Thyroid gland (tissue), 4 donors: ENCODE measurements at regions not wholly inside any gene's neighbourhood (a gene's known extent, or its start where the extent isn't known, plus 50 kb on each side); places are given as distances from the start of the nearest gene placed in this dataset.

Experiments used
- DNase-seq, 2 donors: peaks; one replicate each; pipeline ENCODE4 v3.0.0-alpha.2; 2019
- H3K27ac ChIP-seq, 3 donors: fragments of 200-600 bp; sonication (generic); 1 replicate in 2 of 3; 2 replicates in 1 of 3; pipeline ENCODE4 v1.5.1; 2016 to 2019; ENCODE audit warnings: mild to moderate bottlenecking in 1 of 3, moderate library complexity in 1 of 3
- H3K27me3 ChIP-seq: fragments of 200-600 bp; sonication (generic); one replicate; pipeline ENCODE4 v1.5.1; 2019
- H3K36me3 ChIP-seq, 2 donors: fragments of 200-600 bp; sonication (generic); one replicate each; pipeline ENCODE4 v1.5.1; 2016 to 2019
- H3K4me1 ChIP-seq, 2 donors: fragments of 200-600 bp; sonication (generic); one replicate each; pipeline ENCODE4 v1.5.1; 2017 to 2019
- H3K4me3 ChIP-seq, 3 donors: fragments of 200-600 bp; sonication (generic); replicated peaks in 1 of 3; 1 replicate in 2 of 3; 2 replicates in 1 of 3; pipeline ENCODE4 v1.5.1; 2016; ENCODE audit warnings: mild to moderate bottlenecking in 1 of 3
- H3K9me3 ChIP-seq: fragments of 200-600 bp; sonication (generic); one replicate; pipeline ENCODE4 v1.5.1; 2017
- CTCF ChIP-seq, 6 experiments: fragments of 200-600 bp in 3 of 6; fragments of 450-650 bp in 3 of 6; sonication (generic) in 3 of 6; IDR thresholded peaks; one replicate each; pipeline ENCODE4 v1.5.1; 2016 to 2019; ENCODE audit warnings: antibody characterized with exemption in 6 of 6, mild to moderate bottlenecking in 2 of 6, inconsistent platforms in 1 of 6, moderate library complexity in 1 of 6
- POLR2A ChIP-seq, 2 donors: fragments of 450-650 bp; IDR thresholded peaks; one replicate each; pipeline ENCODE4 v1.6.1; 2017; ENCODE audit warnings: antibody characterized with exemption in 2 of 2, mild to moderate bottlenecking in 2 of 2, moderate library complexity in 1 of 2
- WGBS, 2 donors: methylation state at CpG; one replicate each; pipeline ENCODE4 v1.1.5; 2017; 5-methylcytosine and 5-hydroxymethylcytosine counted together
- intact Hi-C: fragments of 100-400 bp; cut with DNase I; formaldehyde crosslinking; loops from one replicate; pipeline ENCODE4 v1.15.1; 2023

GRCh38 chr18:39365836-39366485, 1800.4 kb upstream of the CELF4 start:
- Histone ChIP-seq H3K9me3 (no peaks in the 10 kb centered on the region), H3K27ac (no peak overlapping the region), H3K27me3 (no peaks in the 10 kb centered on the region), H3K4me1 (no peaks in the 10 kb centered on the region), H3K4me3 (no peak overlapping the region), H3K36me3 (no peaks in the 10 kb centered on the region)
- intact Hi-C loops, result no loop called here
- DNase-seq, result no peak
- WGBS, 2 donors, result 69 to 79% methylated on average over 3 of the region's 3 CpGs
- TF ChIP-seq CTCF (IDR thresholded peaks at IDR 0.05) (no peak), POLR2A (IDR thresholded peaks at IDR 0.05) (no peak)

GRCh38 chr18:39360072-39360471, 1794.5 kb upstream of the CELF4 start:
- no peak overlapping the region for H3K4me3 ChIP-seq
- no peak overlapping the region for H3K27ac ChIP-seq
- H3K36me3 ChIP-seq, result no peaks in the 10 kb centered on the region
- H3K27me3 ChIP-seq, result no peaks in the 10 kb centered on the region
- H3K4me1 ChIP-seq, result no peaks in the 10 kb centered on the region
- H3K9me3 ChIP-seq, result no peaks in the 10 kb centered on the region
- intact Hi-C loops, result no loop called here
- TF ChIP-seq POLR2A (IDR thresholded peaks at IDR 0.05) (no peak), CTCF (IDR thresholded peaks at IDR 0.05) (no peak)
- 74 to 78% methylated on average over 2 of the region's 2 CpGs for WGBS, 2 donors
- DNase-seq, result no peak

GRCh38 chr18:39359636-39360035, 1794.0 kb upstream of the CELF4 start:
- H3K9me3 ChIP-seq, result no peaks in the 10 kb centered on the region
- H3K36me3 ChIP-seq, result no peaks in the 10 kb centered on the region
- intact Hi-C loops, result no loop called here
- H3K27me3 ChIP-seq, result no peaks in the 10 kb centered on the region
- H3K27ac ChIP-seq, result no peak overlapping the region
- no peak overlapping the region for H3K4me3 ChIP-seq
- H3K4me1 ChIP-seq, result no peaks in the 10 kb centered on the region
- 88 to 89% methylated on average over 4 of the region's 4 CpGs for WGBS, 2 donors
- TF ChIP-seq POLR2A (IDR thresholded peaks at IDR 0.05) (no peak), CTCF (IDR thresholded peaks at IDR 0.05) (no peak)
- DNase-seq, result no peak

- TF ChIP-seq CTCF (IDR thresholded peaks at IDR 0.05) (no peak), POLR2A (IDR thresholded peaks at IDR 0.05) (no peak)
- Histone ChIP-seq H3K27ac (no peak overlapping the region), H3K9me3 (no peaks in the 10 kb centered on the region), H3K4me1 (no peaks in the 10 kb centered on the region), H3K36me3 (no peaks in the 10 kb centered on the region), H3K4me3 (no peak overlapping the region), H3K27me3 (no peaks in the 10 kb centered on the region)
- WGBS, 2 donors, result 88% methylated on average over 2 of the region's 2 CpGs
- DNase-seq, result no peak
- intact Hi-C loops, result no loop called here
Measured at GRCh38 chr18:39350945-39351344, 1785.3 kb upstream of the CELF4 start.

- TF ChIP-seq POLR2A (IDR thresholded peaks at IDR 0.05), result no peak
- no peak for TF ChIP-seq CTCF (IDR thresholded peaks at IDR 0.05)
- Histone ChIP-seq H3K27ac (no peak overlapping the region), H3K36me3 (no peaks in the 10 kb centered on the region), H3K27me3 (no peaks in the 10 kb centered on the region), H3K9me3 (no peaks in the 10 kb centered on the region), H3K4me1 (no peaks in the 10 kb centered on the region), H3K4me3 (no peak overlapping the region)
- WGBS, 2 donors, result 94 to 96% methylated on average over 2 of the region's 2 CpGs
- intact Hi-C loops, result no loop called here
- no peak for DNase-seq
Measured at GRCh38 chr18:39349801-39350200, 1784.2 kb upstream of the CELF4 start.
